ENCODE measurements at regions not wholly inside any gene's neighbourhood (a gene's known extent, or its start where the extent isn't known, plus 50 kb on each side); places are given as distances from the start of the nearest gene placed in this dataset.

GRCh38 chr2:61710711-61711110 lies 143.1 kb downstream of the FAM161A start:
- no peak for TF ChIP-seq POLR2A (IDR thresholded peaks at IDR 0.05; ENCODE audit: low read depth, low read length)
- no peak for TF ChIP-seq POLR2AphosphoS5 (IDR thresholded peaks at IDR 0.05; ENCODE audit: low read depth, low read length)
